T-helper 2 cell treated with Interferon-gamma antibody and Interleukin-4, amounts not matched to agents 100 ng/mL and 5 ng/mL, for 36 hours (primary cell): ENCODE measurements at regions not wholly inside any gene's neighbourhood (a gene's known extent, or its start where the extent isn't known, plus 50 kb on each side); places are given as distances from the start of the nearest gene placed in this dataset.
"Not testable (repeated sequence)": the region's sequence is repeated elsewhere in the genome, so short reads cannot be mapped to it uniquely, and the experiment has no call there.

Experiments
- intact Hi-C: fragments of 100-400 bp; cut with micrococcal nuclease; formaldehyde crosslinking; loops from one replicate; pipeline ENCODE4 v1.15.1; 2023

DNA sequence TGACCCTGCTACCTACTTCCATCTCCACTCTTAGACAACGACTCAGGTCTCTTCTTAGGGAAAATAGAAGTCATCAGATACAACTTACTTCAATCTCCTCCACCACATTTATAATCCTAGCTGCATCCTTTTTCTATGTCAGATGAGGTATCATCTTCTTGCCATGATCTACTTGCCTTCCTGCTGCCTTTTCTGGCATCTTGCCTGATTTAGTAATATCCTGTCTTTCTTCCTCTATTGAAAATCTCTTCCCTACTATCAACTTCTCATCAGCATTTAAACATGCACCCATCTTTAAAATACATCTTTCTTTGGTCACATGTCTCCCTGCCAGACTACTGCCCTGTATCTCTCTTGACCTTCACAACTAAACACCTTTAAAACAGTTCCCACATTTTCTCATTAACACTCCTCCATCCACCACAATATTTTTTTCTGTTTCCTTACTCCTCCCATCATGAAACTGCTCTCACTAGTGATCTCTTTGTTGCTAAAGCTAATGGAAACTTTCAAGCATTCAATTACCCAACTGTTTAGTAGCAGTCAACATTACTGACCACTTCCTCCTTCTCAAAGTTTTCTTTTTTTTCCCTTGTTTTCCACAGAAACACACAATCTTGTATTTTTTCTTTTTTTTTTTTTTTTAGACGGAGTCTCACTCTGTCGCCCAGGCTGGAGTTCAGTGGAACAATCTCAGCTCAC is 100.8 kb upstream of the CXorf66 start:
- intact Hi-C loops, result no loop called here

DNA sequence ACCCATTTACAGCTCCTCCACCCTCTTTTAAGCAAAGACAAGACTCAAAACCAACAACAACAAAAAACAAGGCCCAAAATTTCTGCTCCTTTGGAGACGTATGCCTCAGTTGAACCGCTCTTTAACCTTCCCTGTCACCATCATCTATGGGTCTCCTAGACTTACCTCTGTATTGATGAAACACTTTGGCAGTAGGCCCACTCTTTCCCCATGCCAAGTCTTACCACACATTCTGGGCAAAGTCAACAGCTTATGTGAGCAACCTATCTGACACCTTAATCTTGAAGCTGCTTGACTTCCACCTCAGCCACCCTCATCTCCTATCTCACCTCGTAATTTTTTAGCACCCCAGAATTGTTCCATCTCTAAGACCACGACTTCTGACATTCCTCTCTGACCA is 99.7 kb upstream of the CXorf66 start:
- intact Hi-C loops, result no loop called here

DNA sequence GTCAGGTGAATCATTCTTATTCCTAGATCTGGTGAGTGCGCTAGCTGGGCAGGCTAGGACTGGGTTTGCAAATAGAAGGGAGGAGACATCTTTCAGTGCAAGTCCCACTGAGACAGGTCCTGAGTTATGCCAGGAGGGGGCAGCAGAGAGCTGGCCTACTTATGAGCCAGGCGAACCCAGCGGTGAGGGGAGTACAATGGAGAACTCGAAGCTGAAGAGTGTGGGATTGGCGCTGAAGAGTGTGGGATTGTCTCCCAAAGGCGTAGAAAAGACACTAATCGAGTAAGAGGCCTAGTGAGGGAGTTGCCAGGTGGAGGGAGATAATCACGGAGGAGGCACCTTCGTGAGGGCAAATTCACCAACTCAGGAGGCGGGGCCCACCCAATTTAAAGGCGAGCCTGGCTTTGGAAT is 91.7 kb upstream of the CXorf66 start:
- intact Hi-C loops, result loop anchor here (1.0 to 10.0 kb wide), 2 partner anchors 83 to 678 kb away; no protein-coding TSS in a partner anchor

DNA sequence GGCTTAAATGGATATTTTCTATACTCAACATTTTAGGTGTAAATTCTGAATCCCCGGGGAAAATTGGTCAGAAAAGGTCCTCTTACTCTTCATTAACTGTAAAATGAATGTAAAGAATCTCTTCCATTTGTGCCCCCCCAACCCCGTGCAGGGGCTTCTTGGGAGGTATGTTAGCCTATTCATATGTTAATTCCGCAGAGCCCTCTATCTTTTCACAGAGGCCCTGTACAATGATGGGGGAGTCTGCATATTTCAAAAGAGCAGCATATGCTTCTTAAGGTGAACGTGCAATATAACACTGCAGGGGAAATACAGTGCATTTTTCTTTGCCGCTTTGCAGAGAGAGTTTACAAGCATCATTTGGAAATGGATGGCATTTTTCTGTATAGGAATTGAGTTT is 88.5 kb upstream of the CXorf66 start:
- intact Hi-C loops, result loop anchor here (10.0 kb wide), 1 partner anchor 681 kb away; no protein-coding TSS in a partner anchor

DNA sequence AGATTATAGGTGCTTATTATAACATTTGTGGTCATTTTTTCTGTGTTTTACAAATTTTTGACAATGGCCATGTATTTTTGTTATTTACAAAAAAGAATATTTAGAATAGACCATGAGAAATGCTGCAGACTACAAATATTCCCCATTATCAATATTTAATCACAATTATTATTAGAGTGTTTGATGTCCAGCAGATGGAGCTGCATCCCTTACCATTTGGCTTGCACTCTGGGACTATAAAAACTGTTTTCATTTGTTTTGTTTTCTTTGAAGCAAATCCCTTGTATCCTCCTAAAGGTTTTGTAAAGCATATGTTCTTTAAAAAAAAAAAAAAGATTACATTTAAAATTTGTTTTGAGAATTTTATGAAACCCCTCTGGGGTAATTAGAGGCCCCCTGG is 85.6 kb upstream of the CXorf66 start:
- intact Hi-C loops, result loop anchor here (10.0 kb wide), 1 partner anchor 684 kb away; no protein-coding TSS in a partner anchor

DNA sequence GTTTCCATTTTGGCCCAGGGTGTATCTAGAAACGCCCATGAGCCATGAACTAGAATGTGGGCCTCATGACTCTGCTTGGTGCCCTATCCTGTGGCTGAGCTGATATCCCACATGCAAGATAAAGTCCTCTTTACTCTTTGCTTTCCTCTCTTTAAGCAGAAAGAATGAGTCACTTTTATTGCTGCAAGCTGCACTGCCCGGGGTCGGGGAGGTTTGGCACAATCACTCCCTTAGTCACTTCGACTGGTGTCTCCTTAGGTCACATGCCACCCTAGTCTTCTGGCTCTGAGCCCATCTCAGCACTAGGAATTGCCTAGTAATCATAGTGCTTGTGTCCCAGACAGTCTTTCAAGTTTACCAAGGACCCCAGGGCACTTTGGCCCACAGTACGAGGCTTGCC is 75.1 kb upstream of the CXorf66 start:
- intact Hi-C loops, result no loop called here

DNA sequence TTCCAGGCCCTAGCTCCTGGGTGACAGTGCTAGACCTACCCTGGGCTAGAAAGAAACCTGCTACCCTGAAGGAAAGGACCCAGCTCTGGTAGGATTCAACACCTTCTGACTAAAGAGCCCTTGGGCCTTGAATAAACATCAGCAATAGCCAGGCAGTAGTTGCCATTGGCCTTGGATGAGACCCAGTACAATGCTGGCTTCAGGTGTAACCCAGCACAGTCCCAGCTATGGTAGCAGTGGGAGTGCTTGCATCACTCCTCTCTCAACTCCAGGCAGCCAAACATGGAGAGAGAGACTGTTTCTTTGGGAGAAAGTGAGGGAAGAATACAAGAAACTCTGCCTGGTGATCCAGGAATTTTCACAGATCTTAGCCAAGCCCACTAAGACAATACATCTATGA is 73.5 kb upstream of the CXorf66 start:
- intact Hi-C loops, result no loop called here

DNA sequence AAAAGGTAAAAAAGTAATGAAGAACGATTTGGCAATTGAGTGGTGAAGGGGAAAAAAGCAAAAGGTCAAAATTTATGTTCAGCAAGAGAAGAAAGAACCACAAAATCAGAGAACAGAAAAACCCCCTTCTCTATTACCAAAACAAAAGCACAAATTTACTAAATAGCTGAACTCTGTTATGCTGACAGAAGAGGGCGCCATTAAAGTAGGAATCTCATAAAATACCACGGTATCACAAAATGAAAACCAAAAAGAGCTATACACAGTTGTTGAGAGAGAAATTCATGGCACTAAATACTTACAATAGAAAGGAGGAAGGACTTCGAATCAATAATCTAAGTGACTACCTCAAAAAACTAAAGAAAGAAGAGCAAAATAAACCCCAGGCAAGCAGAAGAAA is 69.6 kb upstream of the CXorf66 start:
- intact Hi-C loops, result no loop called here

DNA sequence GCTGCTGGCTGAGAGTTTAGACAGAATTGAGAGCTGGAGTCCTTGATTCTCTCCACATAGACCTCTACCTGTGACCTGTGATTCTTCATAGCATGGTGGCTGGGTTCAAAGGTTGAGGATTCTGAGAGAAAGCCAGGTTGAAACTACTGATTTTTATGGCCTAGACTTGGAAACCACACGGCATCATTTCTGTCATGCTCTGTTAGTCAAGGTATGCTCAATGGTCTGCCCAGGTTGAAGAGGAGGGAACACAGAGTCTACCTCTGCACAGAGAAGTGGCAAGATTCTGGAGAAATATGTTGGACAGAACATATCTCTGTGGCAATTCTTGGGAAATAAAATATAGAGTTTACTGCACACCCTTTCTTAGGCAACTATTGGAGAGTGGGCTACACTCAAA is 57.2 kb upstream of the CXorf66 start:
- intact Hi-C loops, result no loop called here

DNA sequence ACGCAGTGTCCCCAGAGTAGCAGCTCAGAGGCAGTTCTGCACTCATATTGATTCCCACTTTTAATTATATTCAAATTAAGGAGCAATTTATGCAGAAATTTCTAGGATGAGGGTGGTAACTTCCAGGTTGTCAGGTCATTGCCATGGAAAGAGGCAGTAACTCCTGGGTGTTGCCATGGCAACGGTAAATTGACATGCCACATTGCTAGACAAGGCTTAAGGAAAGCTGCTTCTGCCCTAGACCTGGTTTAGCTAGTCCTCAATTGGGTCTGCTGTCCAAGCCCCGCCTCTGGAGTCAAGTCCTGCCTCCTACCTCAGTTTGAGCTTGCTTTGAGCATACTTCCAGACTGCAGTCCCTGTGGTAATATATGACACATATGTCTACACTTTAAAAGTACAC is 53.8 kb upstream of the CXorf66 start:
- intact Hi-C loops, result not testable (repeated sequence)
